ENCODE measurements at regions not wholly inside any gene's neighbourhood (a gene's known extent, or its start where the extent isn't known, plus 50 kb on each side); places are given as distances from the start of the nearest gene placed in this dataset.
"Not testable (repeated sequence)": the region's sequence is repeated elsewhere in the genome, so short reads cannot be mapped to it uniquely, and the experiment has no call there.

DNA sequence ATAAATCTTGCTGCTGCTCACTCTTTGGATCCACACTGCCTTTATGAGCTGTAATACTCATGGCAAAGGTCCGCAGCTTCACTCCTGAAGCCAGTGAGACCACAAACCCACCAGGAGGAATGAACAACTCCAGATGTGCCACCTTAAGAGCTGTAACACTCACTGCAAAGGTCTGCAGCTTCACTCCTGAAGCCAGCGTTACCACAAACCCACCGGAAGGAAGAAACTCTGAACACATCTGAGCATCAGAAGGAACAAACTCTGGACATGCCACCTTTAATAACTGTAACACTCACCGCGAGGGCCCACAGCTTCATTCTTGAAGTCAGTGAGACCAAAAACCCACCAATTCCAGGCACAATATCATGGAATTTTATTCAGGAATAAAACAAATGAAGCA lies 1635.9 kb upstream of the SLC39A10 start:
- DNase-seq, result not testable (repeated sequence)

GRCh38 chr2:194020155-194020554 lies 1636.9 kb upstream of the SLC39A10 start:
- DNase-seq, result no peak

- no peak for DNase-seq
Measured at GRCh38 chr2:194015751-194016150, 1641.3 kb upstream of the SLC39A10 start.

GRCh38 chr2:194014639-194015038 lies 1642.4 kb upstream of the SLC39A10 start:
- no peak for DNase-seq

GRCh38 chr2:194004590-194005206 lies 1652.3 kb upstream of the SLC39A10 start:
- DNase-seq, result no peak

DNA sequence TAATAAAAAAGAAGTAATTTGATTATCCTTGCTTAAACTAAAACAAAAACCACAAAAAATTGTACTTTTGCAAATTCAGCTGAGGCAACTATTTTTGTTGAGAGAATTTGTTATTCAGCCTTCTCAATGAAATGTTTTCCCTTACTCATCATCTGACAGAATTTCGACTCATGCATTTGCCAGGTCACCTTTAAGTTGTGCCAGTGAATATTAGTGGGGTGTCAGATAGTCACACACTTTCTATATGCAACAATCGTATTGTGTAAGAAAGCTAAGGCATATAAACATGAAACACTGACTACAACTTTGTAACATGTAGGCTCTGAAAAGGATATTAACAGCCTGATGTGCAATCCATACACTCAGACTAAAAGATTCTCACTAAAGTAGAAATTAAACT lies 1653.1 kb upstream of the SLC39A10 start:
- DNase-seq, result no peak

DNA sequence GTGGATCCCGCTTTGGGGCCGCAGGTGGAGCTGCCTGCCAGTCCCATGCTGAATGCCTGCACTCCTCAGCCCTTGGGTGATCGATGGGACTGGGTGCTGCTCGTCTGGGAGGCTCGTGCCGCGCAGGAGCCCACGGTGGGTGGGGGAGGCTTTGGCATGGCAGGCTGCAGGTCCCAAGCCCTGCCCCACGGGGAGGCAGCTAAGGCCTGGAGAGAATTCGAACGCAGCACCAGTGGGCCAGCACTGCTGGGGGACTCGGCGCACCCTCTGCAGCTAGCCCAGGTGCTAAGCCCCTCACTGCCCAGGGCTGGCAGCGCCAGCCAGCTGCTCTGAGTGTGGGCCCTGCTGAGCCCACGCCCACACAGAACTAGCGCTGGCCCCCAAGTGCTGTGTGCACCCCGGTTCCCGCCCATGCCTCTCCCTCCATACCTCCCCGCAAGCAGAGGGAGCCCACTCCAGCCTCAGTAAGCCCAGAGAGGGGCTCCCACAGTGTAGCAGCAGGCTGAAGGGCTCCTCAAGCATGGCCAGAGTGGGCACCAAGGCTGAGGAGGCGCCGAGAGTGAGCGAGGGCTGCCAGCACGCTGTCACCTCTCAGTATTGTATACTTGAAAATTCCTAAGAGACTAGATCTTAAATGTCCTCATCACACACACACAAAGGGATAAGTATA lies 1654.2 kb upstream of the SLC39A10 start:
- DNase-seq, result no peak

GRCh38 chr2:193990868-193991267 lies 1666.2 kb upstream of the SLC39A10 start:
- DNase-seq, result no peak

- no peak for DNase-seq
Measured at GRCh38 chr2:193989645-193990044, 1667.4 kb upstream of the SLC39A10 start.

DNA sequence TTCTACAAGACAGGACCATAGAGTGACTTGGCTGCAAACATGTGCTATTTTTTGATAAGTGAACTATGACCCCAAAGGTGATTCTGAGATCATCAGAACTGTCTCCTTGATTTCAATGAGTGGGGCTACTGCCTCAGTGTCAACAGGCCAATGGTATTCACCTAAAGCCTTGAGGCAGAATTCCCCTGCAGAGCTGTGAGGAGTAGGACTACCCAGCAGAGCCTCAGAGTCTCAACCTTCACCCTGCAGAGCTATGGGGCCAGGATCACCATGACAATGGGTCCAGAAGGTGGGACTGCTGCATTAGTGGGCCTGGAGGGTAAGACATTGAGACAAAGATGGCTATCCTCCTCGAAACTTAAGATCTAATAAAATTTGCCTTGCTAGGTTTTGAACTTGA lies 1668.2 kb upstream of the SLC39A10 start:
- DNase-seq, result no peak

DNA sequence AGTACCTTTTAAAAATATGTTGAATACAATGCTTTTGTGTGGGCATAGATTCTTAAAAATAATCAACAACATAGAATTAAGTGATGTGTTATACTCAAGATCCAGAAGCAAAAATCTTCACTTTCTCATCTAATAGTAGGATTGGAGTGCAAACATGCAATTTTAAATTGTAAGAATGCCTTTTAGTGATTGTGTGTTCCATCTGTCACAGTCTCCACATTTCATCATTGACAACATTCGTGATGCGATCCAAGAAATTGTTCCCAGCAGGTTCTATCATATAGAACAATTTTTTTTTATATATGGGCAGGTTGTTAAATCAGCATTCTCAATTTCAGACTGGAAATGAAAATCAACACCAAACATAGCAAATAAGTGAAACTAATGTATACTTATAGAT lies 1671.8 kb upstream of the SLC39A10 start:
- no peak for DNase-seq

GRCh38 chr2:193980599-193980998 lies 1676.4 kb upstream of the SLC39A10 start:
- no peak for DNase-seq

DNA sequence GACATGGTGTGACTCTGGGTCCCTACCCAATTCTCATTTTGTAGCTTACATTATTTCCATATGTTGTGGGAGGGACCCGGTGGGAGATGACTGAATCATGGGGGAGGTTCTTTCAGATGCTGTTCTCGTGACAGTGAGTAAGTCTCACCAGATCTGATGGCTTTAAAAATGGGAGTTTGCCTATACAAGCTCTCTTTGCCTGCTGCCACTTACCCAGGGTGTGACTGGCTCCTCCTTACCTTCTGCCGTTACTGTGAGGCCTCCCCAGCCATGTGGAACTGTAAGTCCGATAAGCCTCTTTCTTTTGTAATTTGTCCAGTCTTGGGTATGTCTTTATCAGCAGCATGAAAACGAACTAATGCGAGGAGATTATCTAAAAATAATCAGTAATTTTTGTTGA lies 1683.2 kb upstream of the SLC39A10 start:
- DNase-seq, result no peak

DNA sequence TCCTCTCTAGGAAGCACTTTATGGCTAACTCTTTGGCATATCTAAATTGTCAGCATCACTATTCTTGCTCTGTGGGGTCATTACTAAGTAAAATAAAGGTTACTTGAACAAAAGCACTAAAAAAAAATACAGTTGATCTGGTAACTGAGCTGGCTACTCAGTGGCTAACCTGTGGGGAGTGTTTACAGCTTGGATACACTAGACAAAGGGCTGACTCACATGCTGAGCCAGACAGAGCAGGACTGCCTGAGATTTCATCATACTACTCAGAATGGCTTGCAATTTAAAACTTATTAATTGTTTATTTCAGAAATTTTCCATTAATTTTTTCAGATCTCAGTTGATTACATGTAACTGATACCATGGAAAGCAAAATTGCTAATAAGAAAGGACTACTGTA lies 1690.4 kb upstream of the SLC39A10 start:
- no peak for DNase-seq

DNA sequence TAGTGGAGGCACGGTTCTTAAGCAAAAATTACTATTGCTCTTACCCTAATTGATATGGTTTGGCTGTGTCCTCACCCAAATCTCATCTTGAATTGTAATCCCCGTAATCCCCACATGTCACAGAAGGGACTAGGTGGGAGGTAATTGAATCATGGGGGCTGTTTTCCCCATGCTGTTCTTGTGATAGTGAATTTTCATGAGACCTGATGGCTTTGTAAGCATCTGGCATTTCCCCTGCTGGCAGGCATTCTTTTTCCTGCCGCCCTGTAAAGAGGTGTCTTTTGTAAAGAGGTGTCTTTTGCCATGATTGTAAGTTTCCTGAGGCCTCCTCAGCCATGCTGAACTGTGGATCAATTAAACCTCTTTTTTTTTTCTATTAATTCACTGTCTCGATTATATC lies 1691.8 kb upstream of the SLC39A10 start:
- no peak for DNase-seq

- no peak for DNase-seq
Measured at GRCh38 chr2:193963472-193964119, 1693.4 kb upstream of the SLC39A10 start.

- DNase-seq, result no peak
Measured at GRCh38 chr2:193946806-193947205, 1710.2 kb upstream of the SLC39A10 start.

GRCh38 chr2:193943406-193943960 lies 1713.5 kb upstream of the SLC39A10 start:
- no peak for DNase-seq

DNA sequence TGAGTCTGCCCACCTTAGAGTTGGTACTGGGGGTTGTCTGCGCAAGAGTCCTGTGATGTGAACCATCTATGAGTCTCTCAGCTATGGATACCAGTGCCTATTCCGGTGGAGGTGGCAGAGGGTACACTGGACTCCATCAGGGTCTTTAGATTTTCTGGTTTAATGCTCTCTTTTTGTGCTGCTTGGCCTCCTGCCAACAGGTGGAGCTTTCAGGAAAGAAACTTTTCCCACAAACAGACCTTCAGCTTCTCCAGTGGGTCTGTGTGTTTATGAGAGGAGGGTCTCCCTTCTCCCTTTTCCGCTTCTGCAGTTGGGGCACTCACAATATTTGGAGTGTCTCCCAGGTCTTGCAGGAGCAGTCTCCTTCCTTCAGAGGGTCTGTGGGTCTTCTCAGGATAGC lies 1721.9 kb upstream of the SLC39A10 start:
- no peak for DNase-seq

DNA sequence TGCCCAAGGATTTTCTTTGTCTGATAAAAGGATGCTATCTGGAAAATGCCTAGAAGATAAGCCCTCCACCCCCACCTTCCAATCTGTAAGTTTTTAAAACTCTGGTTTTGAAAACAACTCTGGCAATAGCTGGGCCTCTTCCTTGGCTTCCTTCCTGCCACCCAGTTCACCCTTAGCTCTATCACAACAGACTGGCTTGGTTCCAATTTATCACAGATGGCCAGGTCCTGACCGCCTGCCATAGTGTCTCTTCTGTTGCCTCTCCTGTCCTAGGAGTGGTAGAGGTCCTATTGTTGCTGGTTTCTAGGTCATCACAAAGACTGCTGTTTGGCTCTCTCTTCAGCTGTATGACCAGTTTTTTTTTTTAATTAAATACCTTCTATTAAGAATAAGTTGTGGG lies 1727.9 kb upstream of the SLC39A10 start:
- DNase-seq, result no peak

DNA sequence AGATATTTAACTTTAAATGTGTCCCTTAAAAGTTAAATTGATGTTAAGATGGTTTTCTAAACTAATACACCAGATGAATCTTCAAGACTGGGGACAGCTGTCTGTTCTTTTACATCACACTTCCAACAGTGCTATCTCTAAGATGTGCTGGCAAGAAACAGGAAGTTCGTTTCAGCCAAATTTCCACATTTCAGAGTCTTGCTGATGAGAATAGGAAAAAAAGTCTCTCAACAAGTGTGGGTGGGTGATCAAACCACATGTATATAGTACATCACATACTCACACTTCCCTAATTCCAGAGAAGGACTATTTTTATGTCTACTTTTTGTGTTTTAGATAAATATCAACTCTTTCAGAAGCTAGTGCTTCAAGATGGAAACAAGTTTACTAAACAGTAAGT lies 1712.8 kb upstream of the TMEFF2 start:
- no peak for DNase-seq

DNA sequence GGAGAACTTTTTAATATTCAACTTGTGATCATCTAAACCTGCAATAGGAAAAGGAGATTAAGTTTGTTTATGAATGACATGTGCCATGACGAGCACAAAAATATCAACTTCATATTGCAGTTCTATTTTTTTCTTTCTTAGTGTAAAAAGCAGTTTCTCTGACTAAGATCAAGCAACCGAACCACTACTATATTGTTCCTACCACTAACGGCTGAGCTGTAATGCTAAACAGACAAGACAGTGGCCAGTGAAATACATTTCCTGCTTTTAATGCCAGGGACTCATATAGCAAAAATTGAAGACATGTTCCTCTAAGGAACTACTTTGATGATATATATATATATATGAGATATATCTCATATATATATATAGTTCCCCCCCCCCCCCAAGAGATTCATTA lies 1705.6 kb upstream of the TMEFF2 start:
- no peak for DNase-seq

GRCh38 chr2:193895226-193895625 lies 1700.5 kb upstream of the TMEFF2 start:
- DNase-seq, result no peak

- DNase-seq, result no peak
Measured at GRCh38 chr2:193894081-193894480, 1699.3 kb upstream of the TMEFF2 start.
